Suppressor macrophage treated with lipopolysaccharide for 4 hours (primary cell): ENCODE measurements at regions not wholly inside any gene's neighbourhood (a gene's known extent, or its start where the extent isn't known, plus 50 kb on each side); places are given as distances from the start of the nearest gene placed in this dataset.

Experiments used
- DNase-seq: peaks from one replicate; pipeline ENCODE4 v3.0.0-alpha.2; 2020

DNA sequence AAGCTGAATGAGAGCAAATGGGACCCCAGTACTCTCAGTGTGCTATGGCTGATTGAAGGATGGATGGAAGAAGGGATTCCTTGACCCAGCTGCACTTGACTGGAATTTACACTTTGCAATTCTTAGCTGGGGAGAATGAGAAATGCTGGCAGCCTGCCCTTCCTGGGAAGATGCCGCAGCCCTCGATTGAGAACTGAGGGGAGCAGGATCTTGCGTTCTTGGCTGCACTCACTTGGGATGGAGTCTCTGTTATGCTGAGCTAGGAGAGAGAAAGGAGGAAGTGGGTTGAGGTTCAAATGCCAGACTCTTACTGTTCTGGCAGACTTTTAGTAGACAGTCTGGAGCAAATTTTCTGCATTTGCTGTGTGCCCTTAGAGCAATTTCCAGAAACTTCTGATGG is 221.2 kb downstream of the FNDC1 start:
- no peak for DNase-seq

DNA sequence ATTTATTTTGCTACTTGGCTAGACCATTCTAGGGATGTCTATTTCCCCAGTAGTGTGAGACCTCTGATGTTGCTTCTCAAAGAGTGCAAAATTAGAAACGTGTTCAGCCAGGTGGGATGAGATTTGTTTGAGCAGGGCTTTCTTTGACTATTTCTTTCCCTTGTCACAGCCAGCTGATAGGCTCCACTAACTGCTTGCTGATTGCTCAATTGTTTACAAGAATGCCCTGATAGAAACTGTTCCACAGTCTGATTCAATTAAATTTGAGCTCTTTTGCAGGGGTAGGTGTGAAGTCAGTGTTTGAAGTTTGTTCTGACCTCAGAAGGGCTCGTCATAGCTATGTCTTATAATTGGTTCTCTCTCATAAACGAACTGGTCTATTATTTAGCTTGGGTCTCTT is 220.5 kb downstream of the FNDC1 start:
- no peak for DNase-seq

DNA sequence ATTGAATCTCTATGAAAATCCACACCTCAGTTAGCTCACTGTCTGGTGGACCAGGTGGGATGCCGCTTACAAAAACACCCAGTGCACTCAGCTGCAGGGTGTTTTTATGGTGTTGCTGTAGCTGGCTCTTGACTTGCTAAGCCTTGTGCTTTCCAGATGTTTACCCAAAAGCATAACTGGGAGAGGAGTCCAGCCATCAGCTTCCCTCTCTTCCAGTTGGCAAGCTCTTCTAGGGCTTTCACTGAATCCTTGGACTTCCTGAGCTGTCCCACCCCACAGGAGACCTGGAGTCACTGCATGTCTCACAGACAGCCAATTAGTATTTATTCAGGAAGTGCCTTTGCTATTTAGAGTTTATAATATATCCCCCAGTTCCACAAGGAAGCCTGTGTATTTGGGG is 210.9 kb downstream of the FNDC1 start:
- DNase-seq = no peak

GRCh38 chr6:159378411-159379328 is 209.5 kb downstream of the FNDC1 start:
- no peak for DNase-seq

DNA sequence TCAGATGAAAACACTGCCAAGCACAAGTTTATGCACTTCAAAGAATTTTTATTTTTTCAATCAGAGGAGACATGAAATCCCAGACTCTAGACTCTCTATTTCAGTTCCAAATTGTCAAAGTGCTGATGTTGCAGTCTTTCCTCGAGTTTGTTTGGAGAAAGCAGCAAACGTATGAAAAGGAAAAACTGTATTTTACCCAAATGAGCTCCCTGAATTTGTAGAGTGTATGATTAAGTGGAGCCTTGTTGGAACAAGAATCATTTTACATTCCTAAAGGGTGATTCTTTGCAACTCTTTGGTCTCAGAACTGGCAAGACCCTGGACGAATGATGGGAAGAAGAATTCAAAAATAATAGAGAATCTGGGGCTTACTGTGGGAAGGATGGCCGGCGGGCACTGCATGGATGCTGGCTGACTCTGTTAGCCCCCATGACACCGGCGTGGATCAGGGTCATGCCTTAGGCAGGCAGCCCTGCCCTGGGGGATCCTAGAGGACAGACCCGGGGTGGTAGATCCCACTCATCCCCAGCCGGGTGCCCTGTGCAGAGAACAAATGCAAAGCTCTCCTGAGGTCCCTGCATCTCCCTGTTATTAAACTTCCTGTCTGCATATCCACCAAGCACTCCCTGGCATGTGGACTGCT is 207.4 kb downstream of the FNDC1 start:
- no peak for DNase-seq

- no peak for DNase-seq
Measured at GRCh38 chr6:159375014-159375413, 205.8 kb downstream of the FNDC1 start.

GRCh38 chr6:159373670-159374069 is 204.5 kb downstream of the FNDC1 start:
- no peak for DNase-seq

DNA sequence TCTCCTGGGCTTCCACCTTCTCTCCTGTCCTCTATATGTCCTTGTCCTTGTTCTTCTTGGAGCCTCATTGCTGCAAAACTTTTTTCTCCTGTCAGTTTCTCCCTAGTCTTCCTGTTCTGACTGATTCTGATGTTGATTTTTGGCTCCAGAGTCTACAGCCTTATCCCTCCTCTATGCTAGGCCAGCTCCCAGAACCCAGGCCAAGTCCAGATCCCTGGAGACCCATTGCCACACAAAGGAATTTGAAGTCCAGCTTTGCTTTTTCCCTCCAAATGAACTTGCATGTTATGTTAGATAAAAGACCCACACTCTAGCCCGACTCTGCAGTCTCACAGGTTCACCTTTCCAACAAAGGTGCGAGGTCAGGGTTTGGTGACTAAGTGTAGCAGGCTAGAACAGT is 203.1 kb downstream of the FNDC1 start:
- no peak for DNase-seq

DNA sequence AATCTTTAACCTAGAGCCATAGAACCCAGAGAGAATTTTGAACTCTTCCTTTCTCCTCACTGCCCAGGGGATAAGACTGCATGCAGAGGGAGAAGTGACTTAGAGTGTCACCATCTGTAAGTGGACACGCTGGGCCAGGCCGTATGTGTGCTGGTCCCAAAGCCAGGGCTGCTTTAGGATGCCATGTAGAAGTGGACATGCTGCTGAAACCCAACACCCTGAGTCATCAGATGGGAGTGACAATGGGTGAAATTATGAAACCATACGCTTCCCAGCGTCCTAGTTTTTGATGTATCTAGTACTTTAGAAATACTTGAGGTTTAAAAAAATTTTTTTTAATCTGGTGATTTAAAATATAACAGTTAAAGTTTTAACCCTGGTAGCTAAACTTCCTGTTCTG is 191.1 kb downstream of the FNDC1 start:
- DNase-seq = no peak

DNA sequence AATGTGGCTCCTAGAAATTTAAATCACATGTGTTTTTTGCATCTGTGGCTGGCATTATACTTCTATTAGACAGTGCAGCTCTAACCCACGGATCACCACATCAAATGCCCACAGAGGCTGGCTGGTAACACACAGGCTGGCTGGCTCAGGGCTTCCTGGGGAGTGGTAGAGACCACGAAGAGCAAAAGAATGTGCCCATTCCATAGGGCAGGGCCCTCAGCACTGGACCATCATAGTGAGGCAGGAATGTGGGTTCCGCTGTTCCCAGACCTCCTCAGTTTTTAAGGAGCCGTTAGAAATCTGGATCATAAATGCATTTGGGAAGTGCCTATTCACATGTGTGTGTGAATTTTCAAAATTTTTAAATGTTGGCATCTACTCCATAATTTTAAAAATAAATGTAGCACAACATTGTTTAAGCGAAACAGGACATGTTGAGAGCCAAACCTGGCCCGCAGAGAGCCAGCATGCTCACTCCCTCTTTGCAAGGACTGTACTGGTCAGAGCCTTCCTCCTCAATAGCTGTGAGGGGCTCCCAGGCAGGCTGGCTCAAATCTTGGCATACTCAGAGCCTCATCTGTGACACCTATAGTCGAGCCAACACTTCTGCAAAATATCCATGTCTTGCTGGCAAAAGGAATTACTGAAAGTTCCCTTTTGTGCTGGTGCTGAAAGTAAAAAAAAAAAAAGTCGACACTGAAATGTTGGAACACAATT is 190.5 kb downstream of the FNDC1 start:
- no peak for DNase-seq

- DNase-seq = no peak
Measured at GRCh38 chr6:159358562-159358961, 189.4 kb downstream of the FNDC1 start.

DNA sequence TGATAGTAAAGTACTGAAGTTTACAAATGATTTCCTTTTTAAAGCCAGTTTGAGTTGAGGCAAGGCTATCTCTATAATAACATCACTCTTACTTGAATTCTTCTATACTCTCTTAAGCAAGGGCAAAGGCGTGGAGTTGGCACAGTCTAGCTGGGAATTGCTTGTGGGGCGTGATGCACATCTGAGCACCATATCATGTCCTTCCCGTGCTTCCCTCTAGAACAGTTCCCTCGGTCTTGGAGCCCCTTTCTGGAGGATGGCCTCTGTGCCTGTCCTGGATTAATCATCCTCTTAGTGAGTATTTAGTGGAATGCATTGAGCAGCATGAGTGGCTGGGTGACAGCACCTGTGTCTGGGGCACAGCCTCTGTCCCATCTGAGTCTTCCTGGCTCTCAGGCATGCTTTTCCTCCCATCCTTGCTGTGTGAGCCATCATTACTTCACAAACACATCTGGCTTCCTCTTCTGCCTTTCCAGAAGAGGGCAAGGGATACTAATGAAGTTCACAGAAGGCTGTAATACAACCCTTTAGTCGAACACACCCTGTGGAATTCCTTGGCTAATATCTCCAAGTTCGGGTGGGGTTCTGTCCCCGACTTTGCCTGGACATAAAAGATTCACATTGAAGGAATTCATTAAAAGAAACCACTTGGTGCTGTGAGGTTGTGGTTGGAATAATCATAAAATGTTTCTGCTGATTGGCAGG is 188.2 kb downstream of the FNDC1 start:
- no peak for DNase-seq

- DNase-seq = no peak
Measured at GRCh38 chr6:159353193-159353592, 184.0 kb downstream of the FNDC1 start.

DNA sequence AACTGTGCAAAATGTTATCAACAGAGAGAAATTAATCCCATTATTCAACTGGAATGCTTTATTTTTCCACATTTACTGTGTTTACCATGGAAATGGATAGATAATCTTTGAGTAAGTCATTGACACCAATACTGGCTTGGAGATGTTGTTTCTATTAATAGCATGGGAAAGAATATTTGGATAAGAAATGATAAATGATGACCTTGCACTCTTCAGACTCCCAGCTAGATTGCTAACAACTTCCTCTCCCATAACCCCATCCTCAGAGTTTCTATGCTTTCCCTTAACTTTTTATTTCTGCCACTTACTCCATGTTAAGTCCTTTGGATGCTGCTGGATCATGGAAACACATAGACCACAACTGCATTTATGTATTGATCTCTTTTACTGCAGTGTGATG is 182.5 kb downstream of the FNDC1 start:
- DNase-seq = no peak

GRCh38 chr6:159349915-159350314 is 180.7 kb downstream of the FNDC1 start:
- DNase-seq = no peak

- no peak for DNase-seq
Measured at GRCh38 chr6:159343709-159344108, 174.5 kb downstream of the FNDC1 start.

DNA sequence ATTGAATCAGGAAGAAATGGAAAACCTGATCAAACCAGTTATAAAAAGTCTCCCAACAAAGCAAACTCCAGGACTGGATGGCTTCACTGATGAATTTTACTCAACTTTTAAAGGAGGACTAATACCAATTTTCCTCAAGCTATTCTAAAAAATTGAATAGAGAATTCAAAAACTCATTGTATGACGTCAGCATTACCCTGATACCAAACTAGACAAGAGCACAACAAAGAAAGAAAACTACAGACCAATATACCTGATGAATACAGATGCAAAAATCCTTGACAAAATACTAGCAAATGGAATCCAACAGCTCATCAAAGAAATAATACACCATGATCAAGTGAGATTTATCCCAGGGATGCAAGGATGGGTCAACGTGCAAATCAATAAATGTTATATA is 172.9 kb downstream of the FNDC1 start:
- DNase-seq = no peak

- no peak for DNase-seq
Measured at GRCh38 chr6:159334068-159334467, 164.9 kb downstream of the FNDC1 start.

GRCh38 chr6:159331451-159331850 is 162.3 kb downstream of the FNDC1 start:
- DNase-seq = no peak

GRCh38 chr6:159329081-159329480 is 159.9 kb downstream of the FNDC1 start:
- no peak for DNase-seq

- DNase-seq = no peak
Measured at GRCh38 chr6:159328052-159328451, 158.9 kb downstream of the FNDC1 start.

- no peak for DNase-seq
Measured at GRCh38 chr6:159325476-159325875, 156.3 kb downstream of the FNDC1 start.

GRCh38 chr6:159324596-159324995 is 155.4 kb downstream of the FNDC1 start:
- DNase-seq = no peak
